Ovary (tissue), 7 donors: ENCODE measurements at regions not wholly inside any gene's neighbourhood (a gene's known extent, or its start where the extent isn't known, plus 50 kb on each side); places are given as distances from the start of the nearest gene placed in this dataset.

Experiments used
- DNase-seq, 5 donors: peaks; one replicate each; pipeline ENCODE4 v3.0.0-alpha.2; 2019 to 2020
- H3K27ac ChIP-seq, 2 donors: fragments of 200-600 bp; one replicate each; pipeline versions ENCODE4 v1.5.1 to v1.8.0; 2019 to 2022
- H3K27me3 ChIP-seq: fragments of 200-600 bp; one replicate; pipeline ENCODE4 v1.8.0; 2022
- H3K36me3 ChIP-seq: fragments of 200-600 bp; sonication (generic); one replicate; pipeline ENCODE4 v1.5.1; 2019
- H3K4me1 ChIP-seq: one replicate; pipeline ENCODE4 v1.8.1; 2013; ENCODE audit warnings: mild to moderate bottlenecking, moderate library complexity; ENCODE audit not compliant: insufficient read depth
- H3K4me3 ChIP-seq: fragments of 200-600 bp; sonication (generic); one replicate; pipeline ENCODE4 v1.5.1; 2017
- H3K9me3 ChIP-seq, 2 donors: fragments of 200-600 bp in 1 of 2; sonication (generic) in 1 of 2; one replicate each; pipeline versions ENCODE4 v1.5.1 to v1.8.1; 2013 to 2019; ENCODE audit warnings: mild to moderate bottlenecking in 1 of 2, moderate library complexity in 1 of 2
- CTCF ChIP-seq, 3 donors: fragments of 450-650 bp in 2 of 3; fragments of 200-600 bp in 1 of 3; IDR thresholded peaks; one replicate each; pipeline versions ENCODE4 v1.5.1 to v1.8.0; 2016 to 2022; ENCODE audit warnings: antibody characterized with exemption in 3 of 3, mild to moderate bottlenecking in 1 of 3
- EP300 ChIP-seq: sonication (generic); formaldehyde crosslinking; IDR thresholded peaks from one replicate; pipeline ENCODE4 v1.6.1; 2017; ENCODE audit warnings: antibody characterized with exemption
- POLR2A ChIP-seq: fragments of 450-650 bp; IDR thresholded peaks from one replicate; pipeline ENCODE4 v1.6.1; 2017; ENCODE audit warnings: antibody characterized with exemption, mild to moderate bottlenecking, moderate library complexity
- WGBS, 3 donors: extraction: QIAGEN DNeasy Blood & Tissue Kit in 1 of 3; methylation state at CpG; one replicate each; pipeline versions ENCODE4 v1.1.5 to v1.1.7; 2013 to 2017; 5-methylcytosine and 5-hydroxymethylcytosine counted together
- intact Hi-C, 4 donors: fragments of 100-400 bp; cut with DNase I; formaldehyde crosslinking; loops; one replicate each; pipeline versions ENCODE4 v1.11.0 to v1.15.1; 2022 to 2023
- donor health status: DM: no; HTN: no; CAD: no; lungs with moderate emphysema.
- donor health status: DM: no; HTN: no; CAD: no.
- donor health status: Bipolar disorder and iron deficiency.
- donor health status: DM: no; HTN: no; CAD: no.
- donor health status: DM: yes; HTN: yes; CAD: no.

- no peak for DNase-seq
Measured at GRCh38 chr2:65921116-65921515, 488.7 kb upstream of the SPRED2 start.

DNA sequence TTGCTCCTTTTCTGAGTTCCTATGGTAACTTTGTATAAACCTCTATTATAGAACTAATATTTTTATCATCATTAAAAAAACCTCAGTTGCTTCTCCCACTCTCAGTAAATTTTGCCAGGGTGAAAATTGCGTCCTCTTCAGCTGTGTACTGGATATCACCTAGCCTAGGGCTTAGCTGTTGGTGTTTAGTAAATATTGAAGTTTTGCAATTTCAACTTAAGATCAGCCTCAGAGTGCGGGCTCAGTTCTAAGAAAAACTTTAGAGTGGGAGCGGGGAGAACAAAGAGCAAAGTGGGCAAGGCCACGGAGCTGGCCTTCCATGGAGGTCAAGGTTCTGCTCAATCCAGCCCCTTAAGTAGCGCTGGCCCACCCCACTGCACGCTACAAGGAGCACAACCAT lies 488.3 kb upstream of the SPRED2 start:
- peak in 3 of 5 donors; percentile 9 to 42 (median 18) for DNase-seq
- H3K36me3 ChIP-seq = no peaks in the 10 kb centered on the region
- no peaks in the 10 kb centered on the region for H3K27me3 ChIP-seq
- WGBS, 3 donors = 31 to 70% (median 35%) methylated on average over 6 of the region's 6 CpGs
- H3K4me1 ChIP-seq = peaks cover 11% of the 10 kb centered on the region
- no peak overlapping the region for H3K4me3 ChIP-seq
- no peak overlapping the region for H3K27ac ChIP-seq
- no peaks in the 10 kb centered on the region for H3K9me3 ChIP-seq
- intact Hi-C loops = no loop called here
- no peak for TF ChIP-seq EP300

More at GRCh38 chr2:65921116-65921515, 488.7 kb upstream of the SPRED2 start:
- no peaks in the 10 kb centered on the region for H3K27me3 ChIP-seq
- H3K4me3 ChIP-seq = no peak overlapping the region
- no peak overlapping the region for H3K27ac ChIP-seq
- intact Hi-C loops = no loop called here
- no peaks in the 10 kb centered on the region for H3K36me3 ChIP-seq
- H3K9me3 ChIP-seq = no peaks in the 10 kb centered on the region
- peaks cover 11% of the 10 kb centered on the region for H3K4me1 ChIP-seq
- TF ChIP-seq CTCF (IDR thresholded peaks at IDR 0.05) = no peak
- TF ChIP-seq POLR2A = no peak
- no peak for TF ChIP-seq EP300

- WGBS, 3 donors = 79 to 85% (median 85%) methylated on average over 7 of the region's 7 CpGs
- H3K4me3 ChIP-seq = no peak overlapping the region
- H3K27me3 ChIP-seq = no peaks in the 10 kb centered on the region
- intact Hi-C loops = no loop called here
- no peak for DNase-seq
- H3K27ac ChIP-seq = no peak overlapping the region
- H3K36me3 ChIP-seq = no peaks in the 10 kb centered on the region
- peaks cover 11% of the 10 kb centered on the region for H3K4me1 ChIP-seq
- no peaks in the 10 kb centered on the region for H3K9me3 ChIP-seq
- no peak for TF ChIP-seq CTCF (IDR thresholded peaks at IDR 0.05)
- TF ChIP-seq POLR2A = no peak
- no peak for TF ChIP-seq EP300
Measured at GRCh38 chr2:65919550-65920188, 487.3 kb upstream of the SPRED2 start.

GRCh38 chr2:65918760-65919187 lies 486.4 kb upstream of the SPRED2 start:
- WGBS, 3 donors = 62 to 74% (median 71%) methylated on average over 3 of the region's 3 CpGs
- Histone ChIP-seq H3K4me3 (no peak overlapping the region), H3K27ac (no peak overlapping the region)

More at GRCh38 chr2:65918760-65919187, 486.4 kb upstream of the SPRED2 start:
- no peaks in the 10 kb centered on the region for H3K27me3 ChIP-seq
- TF ChIP-seq CTCF (IDR thresholded peaks at IDR 0.05) = no peak
- TF ChIP-seq POLR2A = no peak
- no peak for TF ChIP-seq EP300
- H3K9me3 ChIP-seq = no peaks in the 10 kb centered on the region
- intact Hi-C loops = no loop called here
- no peak for DNase-seq
- peaks cover 11% of the 10 kb centered on the region for H3K4me1 ChIP-seq
- no peaks in the 10 kb centered on the region for H3K36me3 ChIP-seq
